ENCODE measurements at regions not wholly inside any gene's neighbourhood (a gene's known extent, or its start where the extent isn't known, plus 50 kb on each side); places are given as distances from the start of the nearest gene placed in this dataset.

GRCh38 chr2:163345795-163346573 is 389.8 kb downstream of the FIGN start:
- Histone ChIP-seq H3K9me3 (ENCODE audit: low read depth) (no peaks in the 10 kb centered on the region), H3K36me3 (no peaks in the 10 kb centered on the region), H3K4me1 (ENCODE audit: low read depth) (peaks cover 41% of the 10 kb centered on the region), H3K27ac (no peak overlapping the region), H3K27me3 (no peaks in the 10 kb centered on the region), H3K4me3 (no peak overlapping the region)
- peak; percentile 62 to 73 for DNase-seq (ENCODE audit: low read depth in 1 of 2, low spot score in 1 of 2)
- TF ChIP-seq CTCF (IDR thresholded peaks at IDR 0.05; ENCODE audit: low read depth, low read length) = peak; percentile 79

GRCh38 chr2:163343316-163343715 is 392.5 kb downstream of the FIGN start:
- no peak overlapping the region for H3K4me3 ChIP-seq
- H3K27me3 ChIP-seq = no peaks in the 10 kb centered on the region
- no peaks in the 10 kb centered on the region for H3K9me3 ChIP-seq (ENCODE audit: low read depth)
- no peak for DNase-seq (ENCODE audit: low read depth in 1 of 2, low spot score in 1 of 2)
- TF ChIP-seq CTCF (IDR thresholded peaks at IDR 0.05; ENCODE audit: low read depth, low read length) = no peak
- no peaks in the 10 kb centered on the region for H3K36me3 ChIP-seq
- peaks cover 28% of the 10 kb centered on the region for H3K4me1 ChIP-seq (ENCODE audit: low read depth)
- H3K27ac ChIP-seq = no peak overlapping the region

GRCh38 chr2:163341426-163341825 is 394.4 kb downstream of the FIGN start:
- DNase-seq (ENCODE audit: low read depth in 1 of 2, low spot score in 1 of 2) = peak in 1 of 2 donors; percentile 42
- no peak for TF ChIP-seq CTCF (IDR thresholded peaks at IDR 0.05; ENCODE audit: low read depth, low read length)
- peaks cover 15% of the 10 kb centered on the region for H3K4me1 ChIP-seq (ENCODE audit: low read depth)
- no peaks in the 10 kb centered on the region for H3K27me3 ChIP-seq
- H3K9me3 ChIP-seq (ENCODE audit: low read depth) = no peaks in the 10 kb centered on the region
- H3K27ac ChIP-seq = no peak overlapping the region
- H3K36me3 ChIP-seq = no peaks in the 10 kb centered on the region
- H3K4me3 ChIP-seq = no peak overlapping the region

GRCh38 chr2:163338270-163338669 is 397.5 kb downstream of the FIGN start:
- Histone ChIP-seq H3K27me3 (no peaks in the 10 kb centered on the region), H3K27ac (no peak overlapping the region), H3K4me3 (no peak overlapping the region), H3K9me3 (ENCODE audit: low read depth) (no peaks in the 10 kb centered on the region), H3K4me1 (ENCODE audit: low read depth) (no peaks in the 10 kb centered on the region), H3K36me3 (no peaks in the 10 kb centered on the region)
- DNase-seq (ENCODE audit: low read depth in 1 of 2, low spot score in 1 of 2) = no peak
- no peak for TF ChIP-seq CTCF (IDR thresholded peaks at IDR 0.05; ENCODE audit: low read depth, low read length)

GRCh38 chr2:163324677-163325076 is 411.1 kb downstream of the FIGN start:
- Histone ChIP-seq H3K4me1 (ENCODE audit: low read depth) (no peaks in the 10 kb centered on the region), H3K27ac (no peak overlapping the region), H3K9me3 (ENCODE audit: low read depth) (no peaks in the 10 kb centered on the region), H3K27me3 (no peaks in the 10 kb centered on the region), H3K4me3 (no peak overlapping the region), H3K36me3 (no peaks in the 10 kb centered on the region)
- TF ChIP-seq CTCF (IDR thresholded peaks at IDR 0.05; ENCODE audit: low read depth, low read length) = no peak
- no peak for DNase-seq (ENCODE audit: low read depth in 1 of 2, low spot score in 1 of 2)

Measured in cardiac muscle cell (in vitro differentiated cells and primary cell).